ENCODE measurements at regions not wholly inside any gene's neighbourhood (a gene's known extent, or its start where the extent isn't known, plus 50 kb on each side); places are given as distances from the start of the nearest gene placed in this dataset.

GRCh38 chr7:155999631-156000489, 187.6 kb upstream of the SHH start:
- no peak for DNase-seq

- no peak for DNase-seq
Observed at GRCh38 chr7:155998766-155999630, 186.7 kb upstream of the SHH start.

GRCh38 chr7:155998328-155998691, 186.0 kb upstream of the SHH start:
- DNase-seq: no peak

GRCh38 chr7:155997431-155998327, 185.4 kb upstream of the SHH start:
- DNase-seq: no peak

GRCh38 chr7:155996718-155997280, 184.5 kb upstream of the SHH start:
- no peak for DNase-seq

GRCh38 chr7:155995183-155995612, 182.9 kb upstream of the SHH start:
- no peak for DNase-seq

GRCh38 chr7:155994279-155994811, 182.1 kb upstream of the SHH start:
- DNase-seq: no peak

GRCh38 chr7:155993420-155994278, 181.4 kb upstream of the SHH start:
- DNase-seq: no peak

GRCh38 chr7:155992974-155993373, 180.7 kb upstream of the SHH start:
- DNase-seq: no peak

- no peak for DNase-seq
Observed at GRCh38 chr7:155992538-155992937, 180.3 kb upstream of the SHH start.

GRCh38 chr7:155992107-155992506, 179.8 kb upstream of the SHH start:
- DNase-seq: no peak

- DNase-seq: no peak
Observed at GRCh38 chr7:155991470-155991869, 179.2 kb upstream of the SHH start.

GRCh38 chr7:155988416-155988815, 176.2 kb upstream of the SHH start:
- DNase-seq: no peak

- DNase-seq: no peak
Observed at GRCh38 chr7:155987681-155988235, 175.5 kb upstream of the SHH start.

- no peak for DNase-seq
Observed at GRCh38 chr7:155986497-155987160, 174.4 kb upstream of the SHH start.

GRCh38 chr7:155985518-155986250, 173.4 kb upstream of the SHH start:
- no peak for DNase-seq

- no peak for DNase-seq
Observed at GRCh38 chr7:155984609-155985405, 172.5 kb upstream of the SHH start.

GRCh38 chr7:155984028-155984580, 171.8 kb upstream of the SHH start:
- DNase-seq: no peak

Data from KG1 (cell line).